Tongue (tissue), 1 donor: ENCODE measurements at regions not wholly inside any gene's neighbourhood (a gene's known extent, or its start where the extent isn't known, plus 50 kb on each side); places are given as distances from the start of the nearest gene placed in this dataset.
A peak's percentile ranks its signal among the peaks of the same experiment; 100 is the strongest.

ENCODE experiments used
- DNase-seq: peaks from one replicate; pipeline ENCODE4 v3.0.0-alpha.2; 2015

GRCh38 chr16:85457366-85457765 is 155.8 kb upstream of the GSE1 start:
- DNase-seq = no peak

- DNase-seq = no peak
Observed at GRCh38 chr16:85458968-85459367, 154.2 kb upstream of the GSE1 start.

GRCh38 chr16:85459529-85460251 is 153.4 kb upstream of the GSE1 start:
- DNase-seq = no peak

- peak; percentile 69 for DNase-seq
Observed at GRCh38 chr16:85460252-85461021, 152.7 kb upstream of the GSE1 start.

GRCh38 chr16:85461022-85461813 is 151.9 kb upstream of the GSE1 start:
- no peak for DNase-seq

- peak; percentile 75 for DNase-seq
Observed at GRCh38 chr16:85461814-85462713, 151.1 kb upstream of the GSE1 start.

GRCh38 chr16:85462714-85463611 is 150.2 kb upstream of the GSE1 start:
- no peak for DNase-seq

GRCh38 chr16:85463672-85464382 is 149.3 kb upstream of the GSE1 start:
- DNase-seq = no peak

GRCh38 chr16:85464383-85465305 is 148.5 kb upstream of the GSE1 start:
- no peak for DNase-seq

GRCh38 chr16:85465328-85466303 is 147.5 kb upstream of the GSE1 start:
- DNase-seq = peak; percentile 88

- no peak for DNase-seq
Observed at GRCh38 chr16:85466304-85466700, 146.8 kb upstream of the GSE1 start.

GRCh38 chr16:85466989-85467388 is 146.1 kb upstream of the GSE1 start:
- DNase-seq = no peak

GRCh38 chr16:85469929-85470590 is 143.1 kb upstream of the GSE1 start:
- no peak for DNase-seq

- DNase-seq = no peak
Observed at GRCh38 chr16:85470873-85471272, 142.2 kb upstream of the GSE1 start.

GRCh38 chr16:85471469-85472431 is 141.4 kb upstream of the GSE1 start:
- DNase-seq = no peak

- no peak for DNase-seq
Observed at GRCh38 chr16:85472514-85472913, 140.6 kb upstream of the GSE1 start.
